ENCODE measurements at regions not wholly inside any gene's neighbourhood (a gene's known extent, or its start where the extent isn't known, plus 50 kb on each side); places are given as distances from the start of the nearest gene placed in this dataset.
"Not testable (repeated sequence)": the region's sequence is repeated elsewhere in the genome, so short reads cannot be mapped to it uniquely, and the experiment has no call there.

- no peak for DNase-seq
Observed at GRCh38 chr1:194473766-194474165, 1287.4 kb upstream of the B3GALT2 start.

GRCh38 chr1:194469282-194469681 lies 1282.9 kb upstream of the B3GALT2 start:
- no peak for DNase-seq

GRCh38 chr1:194466706-194467105 lies 1280.3 kb upstream of the B3GALT2 start:
- DNase-seq: no peak

- no peak for DNase-seq
Observed at GRCh38 chr1:194447636-194448035, 1261.2 kb upstream of the B3GALT2 start.

- no peak for DNase-seq
Observed at GRCh38 chr1:194445244-194445643, 1258.8 kb upstream of the B3GALT2 start.

- no peak for DNase-seq
Observed at GRCh38 chr1:194442901-194443575, 1256.6 kb upstream of the B3GALT2 start.

- no peak for DNase-seq
Observed at GRCh38 chr1:194437135-194437534, 1250.7 kb upstream of the B3GALT2 start.

- no peak for DNase-seq
Observed at GRCh38 chr1:194431121-194431520, 1244.7 kb upstream of the B3GALT2 start.

GRCh38 chr1:194420706-194421105 lies 1234.3 kb upstream of the B3GALT2 start:
- DNase-seq: no peak

- no peak for DNase-seq
Observed at GRCh38 chr1:194419721-194420120, 1233.3 kb upstream of the B3GALT2 start.

GRCh38 chr1:194410756-194411155 lies 1224.3 kb upstream of the B3GALT2 start:
- DNase-seq: no peak

GRCh38 chr1:194407238-194407637 lies 1220.8 kb upstream of the B3GALT2 start:
- not testable (repeated sequence) for DNase-seq

- DNase-seq: no peak
Observed at GRCh38 chr1:194394676-194395075, 1208.3 kb upstream of the B3GALT2 start.

GRCh38 chr1:194387531-194387930 lies 1201.1 kb upstream of the B3GALT2 start:
- DNase-seq: no peak

- no peak for DNase-seq
Observed at GRCh38 chr1:194378517-194378916, 1192.1 kb upstream of the B3GALT2 start.

GRCh38 chr1:194374649-194375048 lies 1188.2 kb upstream of the B3GALT2 start:
- DNase-seq: no peak

- DNase-seq: no peak
Observed at GRCh38 chr1:194372266-194372665, 1185.9 kb upstream of the B3GALT2 start.

GRCh38 chr1:194369622-194370021 lies 1183.2 kb upstream of the B3GALT2 start:
- no peak for DNase-seq

GRCh38 chr1:194369060-194369459 lies 1182.6 kb upstream of the B3GALT2 start:
- no peak for DNase-seq

- no peak for DNase-seq
Observed at GRCh38 chr1:194367121-194367520, 1180.7 kb upstream of the B3GALT2 start.

GRCh38 chr1:194366705-194367104 lies 1180.3 kb upstream of the B3GALT2 start:
- DNase-seq: no peak

- no peak for DNase-seq
Observed at GRCh38 chr1:194362327-194362726, 1175.9 kb upstream of the B3GALT2 start.

GRCh38 chr1:194361374-194362131 lies 1175.1 kb upstream of the B3GALT2 start:
- no peak for DNase-seq

GRCh38 chr1:194358208-194358581 lies 1171.8 kb upstream of the B3GALT2 start:
- DNase-seq: no peak
